Sigmoid colon (tissue), 3 donors: ENCODE measurements at regions not wholly inside any gene's neighbourhood (a gene's known extent, or its start where the extent isn't known, plus 50 kb on each side); places are given as distances from the start of the nearest gene placed in this dataset.

Source experiments
- POLR2A ChIP-seq, 2 donors: fragments of 450-650 bp; IDR thresholded peaks; one replicate each; pipeline ENCODE4 v1.6.1; 2016; ENCODE audit warnings: antibody characterized with exemption in 2 of 2, mild to moderate bottlenecking in 2 of 2, moderate library complexity in 2 of 2
- TF ChIP-seq, protein P1 (sequence below), 4 experiments: fragments of 450-650 bp in 3 of 4; fragments of 200-600 bp in 1 of 4; IDR thresholded peaks; one replicate each; pipeline ENCODE4 v1.5.1; 2016 to 2019; ENCODE audit warnings: antibody characterized with exemption in 4 of 4, mild to moderate bottlenecking in 3 of 4, moderate library complexity in 2 of 4

DNA sequence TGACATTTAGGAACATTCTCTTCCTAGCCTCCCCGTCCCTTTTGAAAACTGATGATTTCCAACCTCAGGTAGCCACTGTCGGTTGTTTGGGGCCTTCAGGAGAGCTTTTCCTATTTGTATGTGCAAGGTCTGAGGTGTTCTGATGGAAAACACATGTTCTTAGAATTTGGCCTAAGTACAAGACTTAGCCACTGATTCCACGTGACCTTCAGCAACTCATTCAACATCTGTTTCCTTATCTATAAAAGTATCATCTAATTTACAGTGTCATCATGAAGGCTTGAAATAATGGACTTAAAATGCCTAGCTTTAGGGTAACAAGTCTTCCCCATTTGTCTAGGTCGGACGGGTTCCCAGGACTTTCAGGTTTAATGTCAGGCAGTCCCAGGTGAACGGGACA is 259.3 kb downstream of the SOX9 start:
- TF ChIP-seq, protein P1, sequence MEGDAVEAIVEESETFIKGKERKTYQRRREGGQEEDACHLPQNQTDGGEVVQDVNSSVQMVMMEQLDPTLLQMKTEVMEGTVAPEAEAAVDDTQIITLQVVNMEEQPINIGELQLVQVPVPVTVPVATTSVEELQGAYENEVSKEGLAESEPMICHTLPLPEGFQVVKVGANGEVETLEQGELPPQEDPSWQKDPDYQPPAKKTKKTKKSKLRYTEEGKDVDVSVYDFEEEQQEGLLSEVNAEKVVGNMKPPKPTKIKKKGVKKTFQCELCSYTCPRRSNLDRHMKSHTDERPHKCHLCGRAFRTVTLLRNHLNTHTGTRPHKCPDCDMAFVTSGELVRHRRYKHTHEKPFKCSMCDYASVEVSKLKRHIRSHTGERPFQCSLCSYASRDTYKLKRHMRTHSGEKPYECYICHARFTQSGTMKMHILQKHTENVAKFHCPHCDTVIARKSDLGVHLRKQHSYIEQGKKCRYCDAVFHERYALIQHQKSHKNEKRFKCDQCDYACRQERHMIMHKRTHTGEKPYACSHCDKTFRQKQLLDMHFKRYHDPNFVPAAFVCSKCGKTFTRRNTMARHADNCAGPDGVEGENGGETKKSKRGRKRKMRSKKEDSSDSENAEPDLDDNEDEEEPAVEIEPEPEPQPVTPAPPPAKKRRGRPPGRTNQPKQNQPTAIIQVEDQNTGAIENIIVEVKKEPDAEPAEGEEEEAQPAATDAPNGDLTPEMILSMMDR (IDR thresholded peaks at IDR 0.05) = no peak
- TF ChIP-seq POLR2A (IDR thresholded peaks at IDR 0.05) = no peak
